ENCODE measurements at regions not wholly inside any gene's neighbourhood (a gene's known extent, or its start where the extent isn't known, plus 50 kb on each side); places are given as distances from the start of the nearest gene placed in this dataset.
"Not testable (repeated sequence)": the region's sequence is repeated elsewhere in the genome, so short reads cannot be mapped to it uniquely, and the experiment has no call there.

DNA sequence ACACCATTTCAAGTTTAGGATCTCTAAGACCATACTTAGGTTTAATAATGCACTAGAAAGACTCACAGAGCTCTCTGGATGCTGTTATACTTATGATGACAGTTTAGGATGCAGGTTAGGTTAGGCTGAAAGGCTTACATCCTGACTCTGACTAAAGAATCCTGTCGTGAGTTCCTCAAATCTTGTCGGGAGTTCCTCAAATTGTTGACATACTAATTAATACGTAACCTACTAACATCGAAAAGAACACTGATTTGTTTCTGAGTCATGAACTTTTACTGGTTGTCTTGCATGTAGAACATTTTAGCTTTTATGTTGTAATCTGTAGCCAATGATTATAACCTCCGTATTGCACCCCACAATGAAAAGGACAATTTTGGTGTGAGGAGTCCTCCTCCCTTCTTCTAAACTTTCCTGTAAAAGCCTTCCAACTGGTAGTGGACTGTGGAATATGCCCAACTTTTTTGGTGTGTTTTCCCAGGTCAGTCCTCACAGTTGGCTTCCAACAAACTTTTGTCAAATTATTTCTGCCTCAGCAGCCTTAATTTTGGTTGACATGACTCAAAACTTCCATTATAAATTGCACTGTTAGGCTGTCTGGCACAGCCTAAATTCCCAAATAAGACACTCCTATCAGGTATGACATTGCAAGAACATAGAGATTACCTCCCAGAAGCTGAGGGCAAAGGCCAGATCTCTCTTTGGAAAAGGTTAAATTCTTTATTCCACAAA, 107.9 kb upstream of the PALMD start:
- DNase-seq (ENCODE audit: low spot score), result no peak

DNA sequence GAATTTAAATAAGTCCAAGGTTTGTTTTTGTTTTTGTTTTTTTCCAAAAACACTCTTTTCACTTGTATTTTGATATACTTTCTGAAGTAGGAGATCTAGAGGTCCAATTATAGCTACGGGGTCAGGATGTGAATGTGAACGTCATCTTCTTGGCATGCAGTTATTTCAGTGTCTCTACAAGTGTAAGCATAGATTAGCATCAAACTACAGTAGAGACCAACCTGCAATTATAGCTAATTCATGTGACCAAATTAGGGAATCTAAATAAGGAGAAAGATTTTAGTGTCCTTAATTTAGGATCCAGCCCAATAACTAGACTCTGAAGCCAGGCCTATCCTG, 107.3 kb upstream of the PALMD start:
- DNase-seq (ENCODE audit: low spot score), result no peak

- no peak for DNase-seq (ENCODE audit: low spot score)
These were observed 106.8 kb upstream of the PALMD start for GRCh38 chr1:99539131-99539530.

- no peak for DNase-seq (ENCODE audit: low spot score)
These were observed 105.2 kb upstream of the PALMD start for GRCh38 chr1:99540744-99541143.

GRCh38 chr1:99544328-99544727, 101.6 kb upstream of the PALMD start:
- no peak for DNase-seq (ENCODE audit: low spot score)

- DNase-seq (ENCODE audit: low spot score), result no peak
These were observed 99.2 kb upstream of the PALMD start for GRCh38 chr1:99546432-99547416.

DNA sequence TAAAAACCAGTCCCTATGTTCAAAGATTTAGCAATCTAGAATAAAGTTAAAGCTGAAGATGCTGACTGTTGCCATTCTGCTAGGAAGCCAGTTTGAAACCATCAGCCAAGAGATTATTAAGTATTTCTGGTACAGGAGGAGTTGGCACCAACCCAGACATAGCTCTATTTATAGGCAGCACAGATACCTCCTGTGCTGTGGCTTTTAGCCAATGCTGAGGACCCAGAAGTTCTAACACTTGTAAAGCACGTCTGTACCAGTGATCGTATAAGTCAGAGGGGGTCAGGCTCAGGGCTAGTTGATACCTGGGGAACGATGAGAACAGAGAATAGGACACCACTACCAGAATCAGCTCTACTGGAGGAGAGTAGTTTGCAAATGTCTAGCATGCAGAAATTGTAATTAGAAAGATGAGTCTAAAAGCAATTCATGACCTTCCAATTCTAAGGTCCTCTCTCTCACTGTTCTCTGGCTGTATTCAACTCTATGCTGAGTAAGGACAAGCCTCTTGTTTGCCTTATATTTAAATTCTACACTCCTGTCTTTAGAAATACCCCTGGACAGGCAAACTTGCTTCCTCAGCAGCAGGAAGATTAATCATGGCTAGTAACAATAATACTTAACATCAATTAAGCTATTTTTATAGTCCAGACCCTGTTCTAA, 96.8 kb upstream of the PALMD start:
- no peak for DNase-seq (ENCODE audit: low spot score)

- no peak for DNase-seq (ENCODE audit: low spot score)
These were observed 95.7 kb upstream of the PALMD start for GRCh38 chr1:99550198-99550597.

GRCh38 chr1:99551812-99552614, 93.9 kb upstream of the PALMD start:
- DNase-seq (ENCODE audit: low spot score), result no peak

DNA sequence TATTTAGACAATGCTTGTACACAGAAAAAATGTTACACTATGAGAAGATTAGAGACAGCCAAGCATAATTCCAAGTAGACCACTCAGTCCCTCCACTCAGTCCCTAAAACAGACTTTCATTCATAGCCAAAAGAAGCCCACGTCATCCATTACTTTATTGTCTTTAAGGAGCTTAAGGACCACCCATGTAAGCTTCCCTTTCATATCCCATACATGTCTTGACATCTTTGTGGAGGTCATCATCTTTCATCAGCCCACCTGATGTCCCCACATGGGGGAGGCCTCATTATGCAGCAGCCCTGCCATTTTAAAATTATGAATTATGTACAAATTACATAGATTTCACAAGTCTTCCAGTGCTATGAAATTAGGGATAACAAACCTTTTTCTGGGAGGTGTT, 92.6 kb upstream of the PALMD start:
- no peak for DNase-seq (ENCODE audit: low spot score)

DNA sequence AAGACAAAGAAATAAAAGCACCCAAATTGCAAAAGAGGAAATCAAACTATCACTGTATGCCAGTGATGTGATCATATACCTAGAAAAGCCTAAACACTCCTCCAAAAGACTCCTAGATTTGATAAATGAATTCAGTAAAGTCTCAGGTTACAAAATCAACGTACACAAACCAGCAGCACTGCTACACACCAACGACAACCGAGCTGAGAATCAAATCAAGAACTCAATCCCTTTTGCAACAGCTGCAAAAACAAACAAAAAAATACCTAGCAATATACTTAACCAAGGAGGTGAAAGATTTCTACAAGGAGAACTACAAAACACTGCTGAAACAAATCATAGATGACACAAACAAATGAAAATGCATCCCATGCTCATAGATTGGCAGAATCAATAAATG, 92.1 kb upstream of the PALMD start:
- DNase-seq (ENCODE audit: low spot score), result not testable (repeated sequence)

DNA sequence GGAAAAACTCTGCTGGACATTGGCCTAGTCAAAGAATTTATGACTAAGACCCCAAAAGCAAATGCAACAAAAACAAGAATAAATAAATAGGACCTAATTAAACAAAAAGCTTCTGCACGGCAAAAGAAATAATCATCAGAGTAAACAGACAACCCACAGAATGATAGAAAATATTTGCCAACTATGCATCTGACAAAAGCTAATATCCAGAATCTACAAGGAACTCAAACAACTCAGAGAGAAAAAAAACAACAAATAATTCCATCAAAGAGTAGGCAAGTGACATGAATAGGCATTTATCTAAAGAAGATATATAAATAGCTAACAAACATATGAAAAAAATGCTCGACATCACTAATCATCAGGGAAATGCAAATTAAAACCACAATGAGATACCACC, 91.2 kb upstream of the PALMD start:
- no peak for DNase-seq (ENCODE audit: low spot score)

DNA sequence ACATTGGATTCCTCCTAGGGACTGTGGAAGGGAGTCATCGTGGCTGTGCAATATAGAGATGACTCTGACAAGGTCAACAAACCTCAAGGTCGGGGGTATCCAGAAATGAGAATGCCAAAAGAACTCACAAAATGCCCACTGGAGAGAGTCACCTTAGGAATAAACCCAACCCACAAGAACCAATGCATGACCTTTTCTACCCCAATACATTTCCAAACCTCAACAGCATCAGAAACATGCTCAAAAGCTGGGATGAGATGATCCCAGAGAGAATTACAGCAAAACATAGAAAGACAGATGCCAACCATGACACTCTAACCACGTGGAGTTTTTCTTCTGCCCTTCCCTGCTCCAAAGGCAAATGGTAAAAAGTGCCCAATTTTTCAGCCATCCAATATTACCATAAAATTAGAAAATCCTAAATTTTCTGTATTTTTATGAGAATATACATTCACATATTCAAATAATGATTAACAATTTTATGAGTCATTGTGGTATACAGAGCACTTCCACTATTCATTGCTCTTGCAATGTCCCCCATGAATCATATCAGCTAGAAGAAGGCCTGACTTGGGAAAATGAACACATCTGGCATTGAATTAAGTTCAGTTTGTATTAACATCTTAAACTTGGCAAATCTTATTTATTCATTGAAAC, 88.2 kb upstream of the PALMD start:
- DNase-seq (ENCODE audit: low spot score), result no peak

DNA sequence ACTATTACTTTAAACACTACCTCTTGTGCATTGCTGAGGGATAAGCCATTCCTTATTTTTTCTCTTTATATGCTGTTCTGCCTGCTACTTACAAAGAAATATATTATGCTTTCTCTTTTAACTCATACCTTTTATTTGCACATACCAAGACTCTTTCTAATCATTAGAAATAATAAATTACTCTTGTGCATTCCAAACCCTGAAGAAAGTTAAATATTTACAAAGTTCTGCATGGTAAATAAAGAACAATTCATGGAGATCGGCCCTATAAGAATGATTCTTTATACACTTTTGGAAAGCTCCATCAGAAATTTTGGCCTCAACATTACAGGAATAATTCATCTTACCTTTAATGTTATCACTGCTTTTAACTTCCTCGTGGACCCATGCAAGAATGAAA, 86.7 kb upstream of the PALMD start:
- DNase-seq (ENCODE audit: low spot score), result no peak

DNA sequence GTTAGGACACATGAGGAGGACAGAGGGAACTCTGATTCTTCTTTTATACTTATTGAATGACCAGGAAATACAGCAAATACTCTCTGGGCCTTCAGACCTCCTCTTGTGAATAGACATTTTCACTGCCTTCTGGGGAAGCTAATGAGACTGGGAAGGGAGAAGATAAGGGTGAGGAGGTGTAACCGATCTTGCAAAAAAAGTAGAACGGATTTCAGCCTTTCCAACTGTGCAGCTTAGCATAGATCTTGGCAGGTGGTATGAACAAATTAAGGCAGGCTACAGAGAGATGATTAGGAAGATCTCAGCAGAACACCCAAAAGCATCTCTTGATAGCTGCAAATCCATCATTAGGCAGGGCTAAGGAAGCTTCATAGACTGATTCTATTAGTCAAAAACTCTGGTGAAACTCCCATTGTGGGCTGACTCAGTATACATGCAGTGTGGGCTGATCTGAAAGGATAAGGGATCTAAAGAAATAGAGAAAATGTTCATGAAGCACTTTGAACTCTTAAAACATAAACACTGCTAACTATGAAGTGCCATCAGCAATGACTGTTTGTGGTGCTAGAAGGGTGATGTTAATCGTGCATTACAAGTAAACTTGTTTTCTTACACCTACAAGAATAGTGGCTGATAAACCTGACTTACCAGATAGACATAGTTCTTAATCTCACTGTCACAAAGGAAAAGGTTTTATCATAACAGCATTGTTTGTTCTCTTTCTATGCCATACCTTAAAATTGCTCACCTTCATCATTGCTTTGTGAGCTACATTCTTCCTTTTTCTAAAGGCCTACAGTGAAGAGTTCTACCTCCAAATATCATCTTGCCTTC, 85.5 kb upstream of the PALMD start:
- no peak for DNase-seq (ENCODE audit: low spot score)

GRCh38 chr1:99561952-99562351, 84.0 kb upstream of the PALMD start:
- DNase-seq (ENCODE audit: low spot score), result no peak

- DNase-seq (ENCODE audit: low spot score), result no peak
These were observed 80.2 kb upstream of the PALMD start for GRCh38 chr1:99565606-99566289.

DNA sequence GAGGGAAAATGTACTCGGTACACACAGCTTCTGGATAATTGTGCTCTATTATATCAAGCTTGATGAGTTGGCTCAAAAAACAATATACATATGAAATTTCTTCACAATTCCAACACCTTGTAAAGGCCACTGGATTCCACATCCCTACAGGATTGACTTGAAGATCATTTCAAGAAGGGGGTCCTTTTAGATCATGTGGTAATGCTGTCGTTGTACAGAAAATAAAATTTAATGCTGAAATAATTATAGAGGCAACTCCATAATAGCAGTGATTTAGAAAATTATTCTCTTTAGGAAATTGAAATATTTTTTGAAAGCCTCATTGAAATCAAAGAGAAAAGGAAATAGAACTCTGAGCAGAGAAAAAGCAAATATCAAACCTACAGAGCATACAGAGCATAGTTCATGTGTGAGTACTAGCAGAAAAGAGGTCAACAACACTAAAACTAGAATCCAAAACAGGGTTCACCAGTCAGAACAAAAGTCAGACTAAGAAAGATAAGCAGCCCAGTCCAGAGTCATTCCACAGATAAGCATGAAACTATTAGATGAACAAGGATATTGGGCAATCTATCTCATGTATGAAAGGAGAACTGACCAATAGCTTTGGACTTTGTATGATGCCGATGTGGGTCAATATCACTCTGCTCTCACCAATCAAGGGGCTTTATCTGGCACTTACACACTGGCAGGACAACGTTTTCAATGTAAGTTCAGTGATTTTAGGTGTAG, 79.5 kb upstream of the PALMD start:
- DNase-seq (ENCODE audit: low spot score), result no peak

Data from SK-N-DZ (cell line).